Hematopoietic multipotent progenitor cell (in vitro differentiated cells): ENCODE measurements at regions not wholly inside any gene's neighbourhood (a gene's known extent, or its start where the extent isn't known, plus 50 kb on each side); places are given as distances from the start of the nearest gene placed in this dataset.

Experiments
- DNase-seq, 3 donors: peaks; one replicate each; pipeline ENCODE4 v3.0.0-alpha.2; 2011 to 2015; ENCODE audit warnings: low read depth in 2 of 3, low spot score in 2 of 3

DNA sequence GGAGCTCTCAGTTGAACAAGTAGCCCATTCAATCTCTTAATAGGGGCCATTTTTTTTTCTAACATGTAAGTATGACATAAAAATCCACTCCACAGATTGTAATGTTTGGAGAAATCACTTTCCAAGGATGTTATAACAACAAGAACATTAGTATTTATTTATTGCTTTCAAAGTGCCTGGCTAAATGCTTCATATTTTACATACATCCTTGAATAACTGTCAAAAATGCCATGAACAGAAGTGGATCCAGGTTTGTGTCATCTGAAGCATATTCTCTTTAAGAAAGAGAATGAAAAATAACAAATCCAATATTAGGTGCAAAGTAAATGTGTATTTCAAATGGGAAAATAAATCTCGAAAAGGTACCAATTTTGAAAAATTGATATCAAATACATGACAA, 344.0 kb upstream of the FAT3 start:
- no peak for DNase-seq

DNA sequence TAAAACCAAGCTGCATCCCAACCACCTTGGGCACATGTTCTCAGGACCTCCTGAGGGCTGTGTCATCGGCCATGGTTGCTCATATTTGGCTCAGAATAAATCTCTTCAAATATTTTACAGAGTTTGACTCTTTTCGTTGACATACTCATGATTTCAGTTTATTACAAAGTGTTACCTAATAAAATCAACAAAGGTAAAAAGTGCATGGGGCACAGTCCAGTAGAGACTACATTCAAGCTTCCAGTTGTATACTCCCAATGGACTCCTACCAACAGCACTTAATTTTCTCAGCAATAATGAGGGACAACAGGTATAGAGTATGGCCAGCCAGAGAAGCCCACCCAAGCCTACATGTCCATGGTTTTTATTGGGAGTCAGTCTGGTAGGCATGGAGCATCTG, 347.9 kb upstream of the FAT3 start:
- no peak for DNase-seq

DNA sequence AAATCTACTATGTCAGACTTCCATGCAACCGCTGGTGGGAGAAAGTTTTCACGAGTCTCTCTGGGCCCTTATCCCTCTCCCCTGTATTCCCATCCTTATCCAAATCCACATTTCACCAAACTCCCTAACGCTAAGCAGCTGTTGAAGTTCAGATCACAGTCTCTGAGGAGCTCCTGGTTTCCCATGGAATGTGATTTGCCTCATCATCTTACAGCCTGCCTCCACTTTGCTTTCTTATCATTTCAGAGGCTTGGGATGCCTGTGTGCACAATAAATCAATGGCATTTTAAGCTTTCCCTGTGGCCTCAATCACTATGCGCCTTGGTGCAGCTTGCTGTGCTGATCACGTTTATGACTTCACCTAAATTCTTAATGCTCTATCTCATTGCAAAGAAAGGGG, 352.4 kb upstream of the FAT3 start:
- DNase-seq: no peak

DNA sequence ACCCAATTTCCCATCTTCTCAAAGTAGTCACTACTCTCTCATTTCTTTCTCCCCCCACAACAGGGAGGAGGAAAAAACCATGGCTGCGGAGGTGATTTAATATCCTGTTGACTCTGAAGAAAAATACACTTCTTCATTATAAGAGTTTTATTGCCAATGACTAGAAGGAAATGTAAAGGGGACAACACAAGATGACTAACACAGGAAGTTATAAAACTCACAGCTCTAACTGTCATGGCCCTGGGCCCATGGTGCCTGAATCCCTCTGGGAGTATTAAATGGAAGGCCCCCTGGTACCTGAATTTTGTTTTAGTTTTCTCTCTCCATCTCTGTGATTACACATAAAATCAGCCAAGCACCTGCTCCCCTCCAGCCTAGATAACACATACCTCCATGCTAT, 352.8 kb upstream of the FAT3 start:
- DNase-seq: no peak

DNA sequence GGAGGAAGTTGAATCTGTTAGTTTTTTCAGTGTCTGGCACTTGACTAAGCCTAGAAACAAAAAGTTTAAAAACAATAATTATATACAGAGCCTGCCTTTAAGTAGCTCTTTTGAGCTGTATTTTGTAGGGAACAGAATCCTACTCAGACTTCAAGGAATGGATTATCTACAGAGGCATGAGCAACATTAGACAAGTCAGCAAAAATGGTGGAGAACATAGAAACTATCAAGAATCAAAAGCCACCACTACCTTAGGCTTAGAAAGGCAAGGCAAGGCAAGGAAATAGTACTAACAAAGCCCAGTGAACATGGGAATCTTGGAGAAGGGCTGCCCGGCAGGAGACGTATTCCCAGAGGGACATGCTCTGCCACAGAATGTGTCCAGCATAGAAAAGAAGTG, 353.6 kb upstream of the FAT3 start:
- no peak for DNase-seq

DNA sequence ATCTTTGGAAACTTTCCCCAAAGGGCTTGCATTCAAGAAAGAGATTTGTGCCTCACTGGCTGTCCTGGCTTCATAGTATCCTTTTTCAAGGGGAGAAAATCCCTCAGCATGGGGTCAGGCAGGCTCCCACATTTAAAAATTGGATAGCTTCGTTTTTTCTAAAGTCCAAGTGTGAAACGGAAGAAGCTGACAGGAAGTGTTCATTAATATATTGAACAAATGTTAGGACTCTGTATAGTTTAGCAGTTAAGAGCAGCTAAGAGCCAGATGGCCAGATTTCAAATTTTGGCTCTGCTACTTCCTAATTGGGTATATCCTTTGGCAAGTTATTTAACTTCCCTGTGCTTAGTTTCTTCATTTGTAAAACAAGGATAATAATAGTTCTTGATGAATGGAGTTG, 354.9 kb upstream of the FAT3 start:
- DNase-seq: no peak

DNA sequence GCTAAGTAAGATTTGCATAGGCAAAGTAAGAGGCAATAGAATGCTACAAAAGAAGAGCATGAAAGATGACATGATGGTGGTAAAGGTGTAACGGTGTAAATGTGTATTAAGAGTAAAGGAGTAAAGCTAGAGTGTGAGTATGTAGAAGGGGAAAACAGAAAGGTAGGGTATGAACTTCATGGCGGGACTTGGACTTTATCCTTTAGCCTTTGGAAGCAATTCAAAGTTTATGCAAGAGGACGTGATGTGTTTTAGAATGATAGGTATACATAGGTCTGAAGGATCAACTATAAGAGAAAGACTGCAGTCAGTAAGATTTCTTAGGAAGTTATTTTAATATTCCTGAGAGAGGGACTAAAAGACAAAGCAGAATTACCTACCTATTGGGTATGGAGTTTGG, 358.0 kb upstream of the FAT3 start:
- no peak for DNase-seq

DNA sequence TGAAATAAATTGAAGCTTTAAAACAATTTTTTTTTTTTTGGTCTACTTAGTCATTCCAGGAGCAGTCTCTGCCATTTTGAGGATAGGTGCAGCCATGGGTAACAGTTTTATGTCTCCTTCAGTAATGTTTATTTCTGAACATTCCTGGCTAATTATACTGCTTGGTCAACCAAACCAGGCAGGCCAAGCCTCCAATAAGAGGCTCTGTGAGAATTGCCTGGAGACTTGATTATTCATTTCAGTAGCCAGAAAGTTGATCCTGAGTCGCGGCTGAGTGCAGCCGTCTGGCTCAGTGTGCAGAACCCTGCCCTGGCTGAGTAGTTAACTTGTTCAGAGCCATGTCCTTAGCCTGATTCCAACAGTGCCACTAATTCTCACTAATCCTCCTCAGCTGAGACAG, 364.0 kb upstream of the FAT3 start:
- no peak for DNase-seq

DNA sequence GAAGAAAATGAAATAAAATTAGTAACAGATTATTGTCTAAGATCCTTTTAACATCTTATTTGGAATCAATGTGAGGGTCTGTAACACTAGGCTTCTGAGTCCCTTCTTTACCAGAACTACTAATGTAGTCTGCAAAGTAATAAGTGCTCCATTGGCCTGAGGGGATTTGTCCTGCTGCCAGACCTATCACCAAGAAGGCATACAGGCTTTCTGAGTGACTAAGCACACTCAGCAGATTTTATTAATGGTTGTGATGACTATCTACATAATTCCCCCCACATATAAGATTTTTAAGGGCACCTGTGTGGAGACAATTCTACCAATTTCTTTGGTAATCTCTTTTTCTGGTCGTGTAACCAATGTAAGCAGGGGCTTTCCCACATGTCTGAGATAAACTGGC, 365.0 kb upstream of the FAT3 start:
- no peak for DNase-seq

DNA sequence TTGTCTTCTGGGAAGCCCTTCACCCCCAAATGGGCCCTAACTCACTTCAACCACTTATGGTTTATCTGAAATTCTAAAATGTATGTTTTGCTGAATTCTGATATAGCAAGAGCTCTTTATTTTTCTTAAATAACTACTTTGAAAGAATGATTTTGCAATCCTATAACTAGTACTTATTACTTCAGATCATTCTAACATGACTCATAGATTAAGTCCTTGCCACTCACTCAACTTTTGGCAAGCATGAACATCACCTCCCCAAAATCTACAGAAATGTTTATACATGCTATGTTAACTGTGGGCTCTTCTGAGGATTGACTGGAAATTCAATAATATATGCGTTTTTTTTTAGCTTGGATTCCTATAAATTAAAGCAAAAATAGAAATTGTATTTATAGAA, 367.4 kb upstream of the FAT3 start:
- no peak for DNase-seq

DNA sequence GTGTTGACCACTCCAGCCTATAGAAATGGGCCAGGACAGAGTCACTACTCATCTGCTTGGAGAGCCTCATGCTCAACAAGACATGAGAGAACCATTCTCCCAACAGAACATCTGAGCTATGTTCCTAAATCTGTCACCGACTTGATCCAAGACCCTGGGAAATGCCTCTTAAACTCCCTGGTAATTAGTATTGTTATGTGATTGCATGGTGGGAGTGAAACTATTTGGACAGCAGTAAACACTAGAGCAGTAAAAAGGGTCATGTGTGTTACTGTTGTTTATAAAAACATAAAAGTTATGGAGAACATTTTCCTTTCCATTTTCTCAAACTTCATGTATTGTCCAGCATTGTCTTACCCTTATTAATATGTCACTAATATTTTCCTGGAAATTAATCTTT, 369.8 kb upstream of the FAT3 start:
- DNase-seq: no peak

DNA sequence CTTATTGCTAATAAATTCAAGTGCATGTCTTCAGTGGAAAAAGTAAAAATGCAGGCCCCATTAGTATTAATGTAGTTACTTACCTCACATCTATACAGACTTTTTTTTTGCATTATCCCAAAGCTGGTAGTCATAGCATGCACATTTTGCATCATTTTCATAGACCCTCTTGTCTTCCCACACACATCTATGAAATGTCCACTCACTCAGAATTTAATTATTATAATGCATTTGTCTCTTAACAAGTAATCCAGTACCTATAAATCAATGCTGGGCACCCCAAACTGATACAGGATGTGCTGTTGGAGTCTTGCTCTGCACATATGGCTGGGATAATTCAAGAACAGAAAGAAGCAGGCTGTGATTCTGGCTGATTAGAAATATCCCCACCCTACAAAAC, 370.4 kb upstream of the FAT3 start:
- no peak for DNase-seq

DNA sequence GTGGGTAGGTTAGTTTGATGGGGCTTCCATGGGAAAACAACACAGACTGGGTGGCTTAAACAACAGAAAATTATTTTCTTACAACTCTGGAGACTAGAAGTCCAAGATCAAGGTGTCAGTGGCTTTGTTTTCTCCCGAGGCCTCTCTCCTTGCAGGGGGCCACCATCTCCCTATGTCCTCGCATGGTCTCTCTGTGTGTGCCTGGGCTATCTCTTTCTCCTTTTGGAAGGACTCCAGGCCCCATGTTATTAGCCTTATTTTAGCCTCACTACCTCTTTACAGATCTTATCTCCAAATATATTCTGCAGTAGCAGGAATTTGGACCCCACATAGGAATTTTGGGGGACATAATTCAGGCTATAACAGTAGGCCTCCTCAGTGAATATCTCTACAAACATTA, 372.7 kb upstream of the FAT3 start:
- DNase-seq: no peak

DNA sequence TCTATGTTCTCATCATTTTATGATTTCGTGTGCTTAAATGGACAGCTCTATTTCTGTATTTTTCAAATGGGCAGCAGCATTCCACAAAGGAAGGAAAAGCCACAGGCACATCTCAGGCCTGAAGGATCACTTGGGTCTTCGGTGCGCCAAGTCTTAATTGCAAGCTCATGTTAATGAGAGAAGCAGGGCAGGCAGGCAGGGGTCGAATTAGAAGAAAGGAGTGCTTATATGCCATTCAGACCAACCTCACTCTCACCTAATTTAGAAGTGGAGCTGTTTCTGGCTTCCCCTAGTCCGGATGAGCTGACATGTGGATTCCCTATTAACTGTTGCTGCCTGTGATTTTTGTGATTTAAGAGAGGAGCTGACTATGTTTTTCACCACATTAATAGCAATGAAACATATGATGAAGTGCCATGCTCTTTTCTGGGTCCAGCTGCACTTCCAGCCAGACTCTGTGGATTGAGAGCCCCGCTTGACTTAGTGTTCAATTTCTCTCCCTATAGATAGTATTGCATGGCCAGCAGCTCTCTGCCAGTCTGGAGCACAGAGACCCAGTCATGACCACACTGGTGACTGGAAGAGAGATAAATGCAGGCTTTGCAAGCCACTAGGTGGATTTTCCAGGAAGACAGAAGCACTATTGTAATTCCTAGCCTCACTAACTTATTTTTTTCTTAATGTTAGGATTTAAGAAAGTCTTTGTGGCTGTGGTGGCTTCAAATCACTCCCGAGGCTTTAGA, 373.9 kb upstream of the FAT3 start:
- no peak for DNase-seq

DNA sequence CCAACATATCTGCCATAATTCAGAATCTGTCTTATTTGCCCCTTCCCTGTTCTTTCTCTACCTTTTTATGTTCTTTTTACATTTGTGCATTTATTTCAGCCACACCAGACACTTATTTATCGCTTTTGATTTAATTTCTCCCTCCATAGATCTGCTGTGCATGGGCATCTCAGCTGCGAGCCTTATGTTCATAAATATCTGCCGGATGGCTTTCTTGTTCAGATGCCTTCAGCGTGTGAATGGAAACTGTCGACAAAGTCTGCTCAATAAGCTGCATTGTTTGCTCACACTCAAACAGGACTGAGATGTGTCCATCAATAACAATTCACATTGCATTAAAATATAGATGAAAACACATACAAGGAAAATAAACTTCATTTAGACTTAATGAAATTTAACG, 374.6 kb upstream of the FAT3 start:
- no peak for DNase-seq

DNA sequence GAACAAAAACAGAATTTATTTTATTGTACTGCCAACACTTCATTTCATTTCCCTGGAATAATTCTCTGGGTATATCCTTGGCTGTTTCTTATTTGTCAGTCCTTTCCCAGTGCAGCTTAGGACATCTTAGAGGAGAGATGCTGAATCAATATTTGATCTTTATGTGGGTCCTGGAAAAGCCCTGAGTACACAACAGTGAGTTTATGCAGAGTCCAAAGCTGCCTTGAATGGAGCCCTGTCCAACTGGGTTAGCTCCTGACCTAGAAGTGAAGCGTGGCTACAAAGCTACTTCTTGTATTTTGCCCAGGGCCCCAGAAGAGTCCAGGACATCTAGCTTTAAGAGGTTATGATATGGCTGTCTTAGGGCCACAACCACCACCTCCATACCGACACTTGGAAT, 378.0 kb upstream of the FAT3 start:
- DNase-seq: no peak

DNA sequence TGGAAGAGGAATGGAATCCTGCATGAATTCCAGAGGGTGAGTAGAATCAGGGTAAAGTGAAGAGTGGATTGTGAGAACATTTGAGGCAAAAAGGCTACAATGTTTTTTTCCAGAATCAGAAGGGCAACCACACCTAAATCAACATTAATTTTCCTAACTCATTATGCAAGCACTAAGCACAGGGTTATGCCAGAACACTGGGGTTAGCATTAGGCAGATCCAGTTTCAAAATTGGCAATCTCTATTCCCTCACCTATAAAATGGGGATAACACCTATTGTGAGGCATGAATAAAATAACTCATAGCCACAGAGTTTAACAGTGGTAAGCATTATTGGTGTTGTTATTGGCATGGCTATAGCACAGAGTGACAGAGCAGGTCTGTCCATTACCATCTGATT, 378.6 kb upstream of the FAT3 start:
- no peak for DNase-seq

DNA sequence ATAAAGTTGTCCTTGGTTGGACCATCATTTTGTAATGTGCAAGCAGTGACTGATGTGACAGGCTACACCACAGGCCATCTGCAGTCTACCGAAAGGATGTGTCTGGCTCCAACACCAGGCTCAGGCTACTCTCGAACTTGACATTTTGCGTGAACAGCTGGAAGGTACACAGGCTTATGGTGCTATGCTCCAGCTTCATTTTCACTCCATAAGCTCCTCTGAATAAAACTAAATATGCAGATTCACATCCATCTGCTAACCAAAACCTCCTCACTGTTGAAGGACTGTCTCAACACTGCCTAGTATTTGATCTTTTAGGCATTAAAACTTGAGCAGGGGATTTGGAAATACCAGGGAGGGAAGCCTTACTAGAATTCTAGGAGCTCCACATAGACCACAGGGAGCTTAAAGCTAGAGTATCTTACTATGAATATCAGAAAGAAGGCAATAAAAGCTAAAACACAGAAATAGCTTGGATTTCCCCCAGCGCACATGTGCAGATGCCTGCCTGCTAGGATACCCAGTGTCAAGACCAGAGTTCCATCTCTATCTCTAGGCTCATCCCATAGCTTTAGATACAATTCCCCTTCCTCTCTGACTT, 383.9 kb upstream of the FAT3 start:
- DNase-seq: no peak

DNA sequence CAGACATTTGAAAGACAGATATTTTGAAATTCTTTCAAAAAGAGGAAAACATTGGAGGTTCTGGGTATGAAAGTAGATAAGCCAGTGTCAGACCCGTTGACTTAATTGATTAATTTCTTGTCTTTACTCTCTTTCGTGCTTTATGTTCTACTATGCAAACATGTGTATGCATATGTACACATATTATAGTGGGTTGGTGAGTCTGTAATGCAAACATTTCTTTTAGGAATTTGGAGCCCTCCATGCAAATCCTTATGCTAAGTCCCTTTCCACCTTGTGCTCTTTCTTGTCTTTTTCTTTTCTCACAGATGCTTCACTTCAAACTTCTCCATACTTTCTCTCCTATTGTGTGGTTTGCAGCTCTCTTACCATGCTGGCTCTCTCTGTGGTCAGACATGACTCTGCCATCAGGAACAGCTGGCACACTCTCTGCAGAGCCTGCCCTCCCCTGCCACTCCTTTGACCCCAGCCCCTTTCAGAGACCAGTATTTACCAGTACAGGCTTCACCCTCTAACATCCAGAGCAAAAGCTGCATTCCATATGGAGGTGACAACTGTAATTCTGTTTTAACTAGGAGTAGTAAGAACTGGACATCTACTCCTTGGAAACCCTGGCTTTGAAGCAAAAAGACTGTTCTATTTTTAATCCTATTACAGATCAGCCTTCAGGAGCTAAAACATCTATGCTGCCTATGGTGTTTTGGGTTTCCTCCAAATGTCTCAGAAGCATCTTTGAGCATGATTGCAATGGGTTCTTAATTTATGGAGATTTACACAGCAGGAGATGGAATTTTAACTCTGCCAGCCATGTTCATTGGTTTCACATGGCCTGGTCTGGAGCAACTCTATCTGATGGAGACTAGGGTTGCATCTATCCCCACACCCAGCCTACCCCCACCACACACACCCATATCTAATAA, 386.9 kb upstream of the FAT3 start:
- no peak for DNase-seq

DNA sequence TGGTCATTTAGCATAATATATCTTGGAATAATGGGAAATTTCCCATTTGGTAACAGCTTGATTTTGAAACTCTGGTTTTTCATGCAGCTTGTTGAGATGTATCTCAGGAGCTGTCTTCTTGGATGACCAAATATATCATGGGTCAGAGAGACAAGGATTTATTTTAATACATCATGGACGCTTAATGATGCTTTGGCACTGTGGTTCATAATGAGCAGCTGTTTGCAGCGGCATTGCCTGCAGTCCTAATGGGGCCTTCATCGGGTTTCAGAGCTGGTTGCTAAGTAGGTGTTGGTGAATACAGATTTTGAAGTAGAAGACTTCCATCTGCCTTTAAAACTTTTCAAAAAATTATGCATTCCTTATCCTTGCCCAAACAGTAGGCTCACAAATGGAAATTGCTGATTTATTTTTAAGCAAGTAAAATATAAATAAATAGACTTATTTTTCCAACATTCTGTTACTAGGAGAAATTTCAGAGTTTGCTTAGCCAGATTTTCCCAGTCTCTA, 389.5 kb upstream of the FAT3 start:
- no peak for DNase-seq

DNA sequence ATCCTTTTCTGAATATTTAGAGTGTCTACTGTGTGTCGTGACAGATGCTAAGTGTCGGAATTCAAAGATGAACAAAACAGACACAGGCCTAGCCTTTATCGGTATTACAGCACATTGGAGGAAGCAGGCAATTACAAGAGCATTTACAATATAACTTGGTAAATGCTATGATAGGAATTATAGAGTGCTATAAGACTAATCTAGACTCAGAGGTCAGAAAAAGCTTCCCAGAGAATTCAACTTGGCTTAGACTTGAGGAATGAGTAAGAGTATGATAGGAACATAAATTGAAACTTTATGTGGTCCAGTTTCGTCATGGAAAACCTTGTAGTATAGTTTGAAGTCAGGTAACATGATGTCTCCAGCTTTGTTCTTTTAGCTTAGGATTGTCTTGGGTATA, 395.7 kb upstream of the FAT3 start:
- DNase-seq: no peak

DNA sequence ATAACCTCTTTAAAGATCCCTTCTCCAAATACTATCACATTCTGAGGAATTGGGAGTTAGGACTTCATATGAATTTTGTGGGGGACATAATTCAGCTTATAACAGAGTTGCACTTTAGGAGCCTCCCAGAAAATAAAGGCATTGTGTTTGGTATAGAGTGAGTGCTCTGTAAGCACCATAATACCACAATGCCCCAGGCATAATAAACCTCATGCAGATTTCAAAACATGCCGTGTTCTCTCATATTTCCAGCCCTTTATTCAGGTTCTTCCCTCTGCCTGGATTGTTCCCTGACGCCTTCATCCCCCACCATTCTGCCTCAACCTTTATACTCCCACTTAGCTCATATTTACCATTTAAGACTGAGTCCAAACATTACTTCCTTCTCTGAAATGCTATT, 398.8 kb upstream of the FAT3 start:
- DNase-seq: no peak
